RKO (cell line): ENCODE measurements at regions not wholly inside any gene's neighbourhood (a gene's known extent, or its start where the extent isn't known, plus 50 kb on each side); places are given as distances from the start of the nearest gene placed in this dataset.
"Not testable (repeated sequence)": the region's sequence is repeated elsewhere in the genome, so short reads cannot be mapped to it uniquely, and the experiment has no call there.

Source experiments
- DNase-seq: peaks from one replicate; pipeline ENCODE4 v3.0.0-alpha.2; 2016; ENCODE audit warnings: low spot score

- DNase-seq: not testable (repeated sequence)
Observed at GRCh38 chr17:45554479-45554878, 64.0 kb upstream of the PLEKHM1 start.

DNA sequence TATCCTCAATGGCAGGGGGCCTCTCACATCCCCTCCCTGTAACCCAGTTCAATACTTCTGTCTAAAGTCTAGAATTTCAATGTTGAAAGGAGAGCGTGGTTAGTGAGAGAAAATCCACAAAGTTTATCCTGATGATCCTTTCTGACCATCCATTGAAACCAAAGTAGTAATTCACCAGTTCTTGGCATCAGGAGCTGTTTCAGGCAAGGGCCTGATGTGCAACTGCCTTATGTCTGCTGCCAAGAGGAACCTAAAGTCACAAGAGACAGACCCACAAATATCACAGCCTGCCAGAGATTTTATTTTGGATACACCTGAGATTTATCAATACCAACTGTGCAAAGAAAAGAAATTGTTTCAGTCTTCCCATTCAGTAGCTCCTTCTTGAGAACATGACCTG lies 68.3 kb upstream of the PLEKHM1 start:
- DNase-seq: not testable (repeated sequence)

GRCh38 chr17:45562868-45563267 lies 72.3 kb upstream of the PLEKHM1 start:
- DNase-seq: not testable (repeated sequence)

GRCh38 chr17:45563283-45563682 lies 72.8 kb upstream of the PLEKHM1 start:
- peak; percentile 1 for DNase-seq

- DNase-seq: not testable (repeated sequence)
Observed at GRCh38 chr17:45568275-45568674, 77.8 kb upstream of the PLEKHM1 start.

- not testable (repeated sequence) for DNase-seq
Observed at GRCh38 chr17:45573326-45573725, 82.8 kb upstream of the PLEKHM1 start.

- DNase-seq: peak; percentile 0
Observed at GRCh38 chr17:45573924-45574770, 83.6 kb upstream of the PLEKHM1 start.

DNA sequence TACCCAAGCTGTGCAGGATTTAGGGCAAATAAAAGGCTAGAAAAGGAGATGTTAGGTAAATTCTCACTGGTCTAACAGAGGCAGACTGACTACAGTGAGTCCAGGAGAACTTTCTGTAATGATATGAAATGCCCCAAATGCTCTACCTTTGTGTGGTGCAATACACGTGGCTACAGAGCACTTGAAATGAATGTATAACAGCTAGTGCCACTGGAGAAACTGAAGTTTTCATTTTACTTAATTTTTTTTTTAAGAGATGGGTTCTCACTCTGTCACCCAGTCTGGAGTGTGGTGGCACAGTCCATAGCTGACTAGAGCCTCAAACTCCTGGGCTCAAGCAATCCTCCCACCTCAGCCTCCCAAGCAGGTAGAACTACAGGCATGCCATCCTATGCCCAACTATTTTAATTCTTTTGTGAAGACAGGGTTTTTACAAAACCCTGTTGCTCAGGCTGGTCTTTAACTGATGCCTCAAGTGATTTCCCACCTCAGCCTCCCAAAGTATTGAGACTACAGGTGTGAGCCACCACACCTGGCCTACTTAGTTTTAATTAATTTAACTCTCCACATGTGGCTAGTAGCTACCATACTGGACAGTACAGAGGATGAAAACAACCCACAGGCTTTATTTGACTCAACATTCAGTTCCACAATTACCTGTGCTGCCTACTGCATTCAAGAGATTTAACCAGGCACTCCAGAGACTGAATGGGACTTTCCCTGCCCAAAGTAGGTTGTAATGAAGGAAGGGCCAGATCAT lies 84.8 kb upstream of the PLEKHM1 start:
- no peak for DNase-seq

GRCh38 chr17:45576527-45577307 lies 86.2 kb upstream of the PLEKHM1 start:
- DNase-seq: not testable (repeated sequence)

DNA sequence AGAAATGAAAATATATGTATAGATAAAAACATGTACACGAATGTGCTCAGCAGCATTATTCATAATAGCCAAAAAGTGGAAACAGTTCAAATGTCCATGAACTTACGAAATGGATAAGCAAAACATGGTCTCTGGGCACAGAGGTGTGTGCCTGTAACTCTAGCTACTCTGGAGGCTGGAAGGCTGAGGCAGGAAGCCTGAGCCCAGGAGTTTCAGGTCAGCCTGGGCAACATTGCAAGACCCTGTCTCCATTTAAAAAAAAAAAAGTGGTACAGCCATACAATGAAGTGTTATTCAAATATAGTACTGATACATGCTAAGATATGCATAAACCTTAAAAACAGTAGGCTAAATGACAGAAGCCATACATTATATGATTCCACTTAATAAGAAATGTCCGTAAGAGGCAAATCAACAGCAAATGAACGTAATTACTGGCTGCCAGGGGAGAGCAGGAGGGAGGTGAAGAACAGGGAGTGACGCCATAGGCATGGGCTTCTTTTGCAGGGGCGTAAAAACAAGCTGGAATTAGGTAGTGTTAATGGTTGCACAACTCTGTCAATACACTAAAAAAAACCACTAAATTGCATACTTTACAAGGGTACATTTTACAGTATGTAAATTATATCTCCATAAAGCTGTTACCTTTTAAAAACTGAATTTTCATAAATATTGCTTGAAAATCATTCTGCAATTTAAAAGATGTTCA lies 87.2 kb upstream of the PLEKHM1 start:
- no peak for DNase-seq

DNA sequence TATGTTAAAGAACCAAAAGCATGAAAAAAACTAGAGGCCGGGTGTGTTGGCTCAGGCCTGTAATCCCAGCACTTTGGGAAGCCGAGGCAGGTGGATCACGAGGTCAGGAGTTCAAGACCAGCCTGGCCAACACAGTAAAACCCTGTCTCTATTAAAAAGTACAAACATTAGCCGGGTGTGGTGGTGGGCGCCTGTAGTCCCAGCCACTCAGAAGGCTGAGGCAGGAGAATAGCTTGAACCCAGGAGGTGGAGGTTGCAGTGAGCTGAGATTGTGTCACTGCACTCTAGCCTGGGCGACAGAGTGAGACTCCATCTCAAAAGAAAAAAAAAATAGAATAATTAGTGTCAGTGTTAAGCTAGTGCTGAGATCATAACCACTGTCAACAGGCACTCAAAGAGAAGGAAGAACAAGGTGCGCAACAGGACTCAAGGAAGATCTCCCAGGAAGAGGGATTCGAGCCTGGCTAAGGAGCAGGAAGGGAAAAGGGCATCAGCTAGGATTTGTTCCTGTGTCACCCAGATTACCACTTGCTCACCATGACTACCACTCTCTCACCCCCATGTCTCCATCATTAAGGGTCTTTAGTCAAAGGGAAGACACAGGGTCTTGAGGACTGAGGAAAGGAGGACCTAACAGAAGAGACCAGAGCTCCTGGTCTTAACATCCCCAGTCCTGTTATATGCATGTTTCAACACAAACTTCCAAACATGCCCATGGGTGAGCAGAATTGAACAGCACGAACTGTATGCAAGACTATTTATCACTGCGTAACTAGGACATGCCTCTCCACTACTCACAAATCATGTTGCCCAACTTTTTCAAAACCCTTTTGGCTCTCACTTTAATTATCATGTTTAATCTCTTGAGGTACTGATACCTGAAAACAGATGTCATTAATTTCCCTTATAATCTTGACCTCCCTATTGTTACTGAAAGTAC lies 88.3 kb upstream of the PLEKHM1 start:
- DNase-seq: no peak

DNA sequence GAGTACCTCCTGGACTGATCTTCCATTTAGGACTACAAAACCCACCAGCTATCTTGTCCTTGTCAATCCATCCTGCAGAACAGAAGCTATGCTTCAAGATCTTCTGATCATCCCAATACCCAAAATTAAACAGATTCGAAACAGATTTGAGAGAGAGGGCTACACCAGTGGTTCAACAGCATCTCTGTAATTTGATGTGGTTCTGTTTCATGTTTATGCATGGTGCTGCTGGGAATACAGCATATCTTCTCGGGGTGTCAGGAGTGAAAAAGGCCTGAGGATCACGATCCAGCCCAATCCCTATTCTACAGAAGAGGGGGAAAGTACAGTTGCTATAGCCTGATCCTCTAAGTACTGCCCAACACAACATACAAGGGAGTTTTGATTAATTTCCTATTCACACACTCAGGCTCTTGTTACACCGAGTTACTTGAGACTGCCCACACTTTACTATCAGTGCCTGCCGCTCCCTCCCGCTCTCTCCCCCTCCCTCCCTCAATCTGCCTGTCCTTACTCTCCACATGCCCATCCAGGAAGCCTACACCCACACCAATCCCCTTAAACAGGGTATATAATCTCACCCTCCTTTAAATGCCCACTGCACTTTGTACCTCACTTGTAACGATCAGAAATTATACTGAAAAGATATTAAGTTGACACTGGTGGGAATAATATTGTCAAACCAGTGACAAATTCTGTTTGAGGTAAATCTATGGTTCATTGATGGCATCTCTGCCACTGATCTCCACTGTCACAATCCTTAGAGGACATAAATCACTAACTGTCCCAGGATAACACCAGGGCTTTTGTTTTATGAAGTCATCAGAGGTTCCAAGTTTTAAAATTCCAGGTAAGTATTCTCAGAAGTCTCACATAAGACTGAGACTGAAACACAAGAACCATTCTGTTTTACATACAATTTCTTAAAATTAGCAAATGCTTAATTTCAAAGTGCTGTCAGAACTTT lies 89.3 kb upstream of the PLEKHM1 start:
- DNase-seq: no peak

DNA sequence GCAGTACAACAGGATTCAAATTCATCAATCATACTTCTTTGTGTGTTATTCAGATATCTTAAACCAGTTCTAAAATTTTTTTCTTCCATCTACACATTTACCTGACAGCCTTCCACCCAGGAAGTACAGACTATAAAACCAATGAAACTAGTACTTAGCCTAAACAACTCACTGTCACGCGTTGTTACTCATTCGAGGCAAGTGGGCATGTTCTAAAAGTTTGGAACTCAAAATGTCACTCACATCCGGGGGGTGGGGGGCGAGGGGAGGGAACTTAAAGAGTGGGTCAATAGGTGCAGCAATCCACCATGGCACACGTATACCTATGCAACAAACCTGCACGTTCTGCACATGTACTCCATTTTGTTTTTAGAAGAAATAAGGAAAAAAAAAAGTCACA lies 90.4 kb upstream of the PLEKHM1 start:
- no peak for DNase-seq

- DNase-seq: no peak
Observed at GRCh38 chr17:45581860-45582259, 91.3 kb upstream of the PLEKHM1 start.

DNA sequence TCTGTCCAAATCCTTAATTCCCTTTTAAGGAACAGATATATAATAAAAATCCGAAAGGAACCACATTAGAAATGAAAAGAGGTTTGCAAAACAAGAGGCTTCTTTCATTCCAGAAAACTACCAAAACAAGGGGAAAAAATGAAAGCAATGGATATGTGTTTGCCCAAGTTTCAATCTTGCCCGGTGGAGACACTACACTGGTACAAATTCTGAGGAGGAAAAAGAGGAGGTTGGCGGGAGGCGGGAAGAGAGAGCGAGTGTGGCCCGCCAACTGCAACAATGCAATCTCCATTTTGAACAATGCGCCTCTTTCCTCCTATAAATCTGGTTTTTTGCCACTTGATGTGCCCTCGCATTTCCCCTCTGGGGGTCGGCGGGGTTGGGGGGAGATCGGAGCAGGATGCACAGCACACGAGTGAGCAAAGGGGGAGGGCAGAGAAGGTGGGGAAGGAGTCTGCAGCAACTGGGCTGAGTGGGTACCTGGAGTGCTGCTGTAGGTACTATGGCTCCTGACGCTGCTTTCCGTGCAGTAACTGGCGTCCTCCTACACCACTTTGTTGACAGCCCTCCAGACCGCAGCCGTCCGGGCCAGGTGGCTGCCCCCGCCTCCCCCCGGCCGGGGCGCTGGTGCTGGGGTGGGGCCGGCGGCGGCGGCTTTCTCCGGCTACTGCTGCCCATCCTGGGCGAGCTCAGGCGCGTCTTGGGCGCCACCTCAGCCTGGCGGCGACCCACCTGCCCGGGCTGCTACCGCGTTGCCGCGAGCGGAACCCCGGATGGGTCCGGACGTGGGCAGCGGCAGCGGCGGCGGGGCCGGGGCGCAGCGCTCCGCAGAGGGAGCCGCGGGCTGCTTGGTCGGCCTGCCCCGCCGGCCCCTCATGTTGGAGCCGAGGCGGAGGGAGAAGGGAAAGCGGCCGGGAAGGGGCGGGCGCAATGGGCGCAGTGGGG lies 93.8 kb upstream of the PLEKHM1 start:
- peak; percentile 70 for DNase-seq

- peak; percentile 84 for DNase-seq
Observed at GRCh38 chr17:45585037-45585733, 94.7 kb upstream of the PLEKHM1 start.

DNA sequence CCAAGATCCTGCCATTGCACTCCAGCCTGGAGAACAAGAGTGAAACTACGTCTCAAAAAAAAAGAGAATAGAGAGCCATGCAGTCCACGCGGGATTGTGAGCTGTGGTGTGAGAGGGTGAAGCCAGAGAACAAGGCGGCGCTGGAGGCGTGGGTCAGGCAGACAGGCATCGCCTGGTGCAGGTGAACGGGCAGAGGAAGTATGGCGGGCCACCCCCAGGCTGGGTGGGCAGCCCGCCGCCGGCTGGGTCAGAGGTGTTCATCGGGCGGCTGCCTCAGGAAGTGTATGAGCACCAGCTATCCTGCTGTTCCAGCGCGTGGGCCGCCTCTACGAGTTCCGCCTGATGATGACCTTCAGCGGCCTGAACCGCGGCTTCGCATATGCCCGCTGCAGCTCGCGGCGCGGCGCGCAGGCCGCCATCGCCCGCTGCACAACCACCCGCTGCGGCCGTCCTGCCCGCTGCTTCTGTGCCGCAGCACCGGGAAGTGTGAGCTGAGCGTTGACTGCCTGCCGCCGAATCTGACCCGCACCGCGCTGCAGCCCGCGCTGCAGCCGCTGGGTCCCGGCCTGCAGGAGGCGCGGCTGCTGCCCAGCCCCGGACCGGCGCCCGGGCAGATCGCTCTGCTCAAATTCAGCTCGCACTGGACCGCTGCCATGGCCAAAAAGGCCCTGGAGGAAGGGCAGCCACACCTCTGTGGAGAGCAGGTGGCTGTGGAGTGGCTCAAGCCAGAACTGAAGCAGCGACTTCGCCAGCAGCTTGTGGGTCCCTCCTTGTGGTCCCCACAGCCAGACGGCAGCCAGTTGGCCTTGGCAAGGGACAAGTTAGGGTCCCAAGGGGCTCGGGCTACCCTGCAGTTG lies 95.5 kb upstream of the PLEKHM1 start:
- DNase-seq: peak; percentile 48
